HG02884 (cell line): ENCODE measurements at regions not wholly inside any gene's neighbourhood (a gene's known extent, or its start where the extent isn't known, plus 50 kb on each side); places are given as distances from the start of the nearest gene placed in this dataset.

Source experiments
- ATAC-seq: cut with Tn5 transposase; IDR thresholded peaks from one replicate; pipeline ENCODE4 v1.9.1; 2021; ENCODE audit warnings: mild to moderate bottlenecking, moderate library complexity; ENCODE audit not compliant: unreplicated experiment

- ATAC-seq = no peak
These were observed 60.9 kb upstream of the CHD1 start for GRCh38 chr5:98989727-98990126.

- no peak for ATAC-seq
These were observed 57.8 kb upstream of the CHD1 start for GRCh38 chr5:98986587-98986986.

- ATAC-seq = no peak
These were observed 54.1 kb upstream of the CHD1 start for GRCh38 chr5:98982880-98983279.
